ENCODE measurements at regions not wholly inside any gene's neighbourhood (a gene's known extent, or its start where the extent isn't known, plus 50 kb on each side); places are given as distances from the start of the nearest gene placed in this dataset.

DNA sequence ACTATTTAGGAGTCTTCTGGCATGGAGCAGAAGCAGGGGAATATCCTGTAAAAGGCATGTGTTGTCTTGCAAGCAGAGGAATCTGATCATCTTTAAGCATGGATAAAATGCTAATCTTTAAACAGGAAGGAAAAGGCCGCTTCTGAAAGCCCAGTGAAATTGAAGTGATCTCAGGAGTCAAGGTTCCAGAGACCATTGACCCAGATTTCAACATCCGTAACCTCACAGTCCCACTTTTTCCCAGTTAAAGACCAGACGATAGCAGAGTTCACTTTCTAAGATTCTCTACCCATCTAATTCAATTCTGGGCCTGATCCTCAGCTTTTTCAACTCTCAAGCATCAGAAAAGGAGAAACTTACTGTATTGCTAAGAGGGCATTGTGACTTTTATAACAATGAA is 332.2 kb upstream of the LRP1B start:
- TF ChIP-seq, protein P1, sequence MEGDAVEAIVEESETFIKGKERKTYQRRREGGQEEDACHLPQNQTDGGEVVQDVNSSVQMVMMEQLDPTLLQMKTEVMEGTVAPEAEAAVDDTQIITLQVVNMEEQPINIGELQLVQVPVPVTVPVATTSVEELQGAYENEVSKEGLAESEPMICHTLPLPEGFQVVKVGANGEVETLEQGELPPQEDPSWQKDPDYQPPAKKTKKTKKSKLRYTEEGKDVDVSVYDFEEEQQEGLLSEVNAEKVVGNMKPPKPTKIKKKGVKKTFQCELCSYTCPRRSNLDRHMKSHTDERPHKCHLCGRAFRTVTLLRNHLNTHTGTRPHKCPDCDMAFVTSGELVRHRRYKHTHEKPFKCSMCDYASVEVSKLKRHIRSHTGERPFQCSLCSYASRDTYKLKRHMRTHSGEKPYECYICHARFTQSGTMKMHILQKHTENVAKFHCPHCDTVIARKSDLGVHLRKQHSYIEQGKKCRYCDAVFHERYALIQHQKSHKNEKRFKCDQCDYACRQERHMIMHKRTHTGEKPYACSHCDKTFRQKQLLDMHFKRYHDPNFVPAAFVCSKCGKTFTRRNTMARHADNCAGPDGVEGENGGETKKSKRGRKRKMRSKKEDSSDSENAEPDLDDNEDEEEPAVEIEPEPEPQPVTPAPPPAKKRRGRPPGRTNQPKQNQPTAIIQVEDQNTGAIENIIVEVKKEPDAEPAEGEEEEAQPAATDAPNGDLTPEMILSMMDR (IDR thresholded peaks at IDR 0.05) = no peak
- H3K4me1 ChIP-seq = no peaks in the 10 kb centered on the region
- 68 to 74% methylated on average over 3 of the region's 3 CpGs for WGBS, 2 donors
- intact Hi-C loops (cut with DNase I) = no loop called here
- H3K9me3 ChIP-seq = no peaks in the 10 kb centered on the region
- no peak overlapping the region for H3K27ac ChIP-seq
- no peaks in the 10 kb centered on the region for H3K36me3 ChIP-seq
- ATAC-seq = no peak
- DNase-seq = no peak
- H3K27me3 ChIP-seq = no peaks in the 10 kb centered on the region
- H3K4me3 ChIP-seq = no peak overlapping the region
- FAIRE-seq = no peak

DNA sequence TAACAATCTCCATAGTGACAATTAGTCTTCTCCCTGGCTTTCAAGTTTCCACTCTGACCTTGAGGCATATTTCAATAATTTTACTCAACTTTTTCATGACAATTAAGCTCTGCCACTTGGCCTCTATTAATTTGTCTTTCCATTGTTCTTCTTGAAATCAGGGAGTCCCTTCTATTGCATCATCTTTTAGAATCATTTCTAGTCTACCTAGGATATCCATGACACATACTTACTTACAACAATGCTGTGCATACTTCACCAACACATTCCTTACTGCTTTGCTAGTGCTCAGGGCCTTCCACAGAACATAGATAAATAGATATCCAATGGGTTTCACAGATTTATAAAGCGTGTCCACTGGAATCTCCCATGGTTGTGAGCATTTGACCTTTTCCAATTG is 331.5 kb upstream of the LRP1B start:
- intact Hi-C loops (cut with DNase I) = no loop called here
- no peaks in the 10 kb centered on the region for H3K27me3 ChIP-seq
- H3K27ac ChIP-seq = no peak overlapping the region
- WGBS, 2 donors = 69 to 78% methylated on average over 1 of the region's 1 CpG
- H3K4me3 ChIP-seq = no peak overlapping the region
- no peaks in the 10 kb centered on the region for H3K36me3 ChIP-seq
- H3K4me1 ChIP-seq = no peaks in the 10 kb centered on the region
- H3K9me3 ChIP-seq = no peaks in the 10 kb centered on the region
- TF ChIP-seq, protein P1 (IDR thresholded peaks at IDR 0.05) = no peak
- FAIRE-seq (no peak), DNase-seq (no peak), ATAC-seq (no peak)

DNA sequence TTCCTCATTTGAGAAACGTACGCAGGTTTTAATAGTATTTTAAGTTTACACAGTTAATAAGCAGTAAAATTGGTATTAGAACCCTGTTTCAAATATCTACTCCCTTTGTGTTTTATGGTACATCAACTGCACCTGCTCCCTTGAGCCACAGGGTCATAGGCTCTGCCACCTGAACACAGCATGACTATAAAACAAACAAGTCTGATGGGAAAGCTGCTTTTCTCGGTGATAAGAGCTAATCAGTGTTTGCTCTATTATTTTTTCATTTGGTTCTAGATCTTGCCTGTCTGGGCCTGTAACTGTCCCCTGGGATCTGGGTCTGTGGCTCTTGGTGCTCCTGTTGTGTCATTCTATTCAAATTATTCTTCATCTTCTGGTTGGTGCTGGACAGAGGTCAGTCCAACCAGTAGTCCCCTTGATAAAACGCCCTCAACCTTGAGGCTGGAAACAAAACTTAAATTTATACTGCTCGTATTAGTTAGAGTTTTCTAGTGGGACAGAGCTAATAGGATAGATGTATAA is 314.8 kb upstream of the LRP1B start:
- intact Hi-C loops (cut with DNase I) = no loop called here
- no peak for DNase-seq
- no peak for FAIRE-seq
- Histone ChIP-seq H3K36me3 (no peaks in the 10 kb centered on the region), H3K4me1 (peaks cover 0 to 8% (median 6%) of the 10 kb centered on the region in 3 donors), H3K27me3 (no peaks in the 10 kb centered on the region), H3K27ac (no peak overlapping the region), H3K4me3 (no peak overlapping the region), H3K9me3 (no peaks in the 10 kb centered on the region)
- peak; percentile 35 to 82 (median 72) for ATAC-seq
- WGBS, 2 donors = 33 to 34% methylated on average over 5 of the region's 5 CpGs
- TF ChIP-seq, protein P1 (IDR thresholded peaks at IDR 0.05) = no peak

DNA sequence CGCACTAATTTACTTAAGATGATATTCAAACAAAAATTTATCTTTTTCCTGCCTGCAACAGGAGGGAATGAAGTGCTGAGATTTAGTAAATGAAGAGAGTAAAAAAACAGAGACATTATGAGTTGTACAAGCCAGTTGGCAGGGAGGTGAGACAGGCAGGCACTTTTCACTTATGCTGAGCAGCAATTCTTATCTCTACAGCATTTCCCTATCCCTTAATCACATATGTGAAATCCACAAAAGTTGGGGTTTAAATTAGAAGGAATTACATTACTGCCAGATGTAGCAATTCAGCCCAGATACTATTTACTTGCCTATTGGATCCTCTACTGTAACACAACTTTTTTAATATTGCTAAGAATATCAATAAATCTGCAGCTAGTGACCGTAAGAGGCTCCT is 314.2 kb upstream of the LRP1B start:
- H3K9me3 ChIP-seq = no peaks in the 10 kb centered on the region
- intact Hi-C loops (cut with DNase I) = no loop called here
- TF ChIP-seq, protein P1 (IDR thresholded peaks at IDR 0.05) = no peak
- H3K4me1 ChIP-seq = peaks cover 0 to 8% (median 6%) of the 10 kb centered on the region in 3 donors
- 63 to 73% methylated on average over 2 of the region's 2 CpGs for WGBS, 2 donors
- ATAC-seq = no peak
- FAIRE-seq = no peak
- H3K27me3 ChIP-seq = no peaks in the 10 kb centered on the region
- H3K4me3 ChIP-seq = no peak overlapping the region
- H3K27ac ChIP-seq = no peak overlapping the region
- DNase-seq = no peak
- no peaks in the 10 kb centered on the region for H3K36me3 ChIP-seq

DNA sequence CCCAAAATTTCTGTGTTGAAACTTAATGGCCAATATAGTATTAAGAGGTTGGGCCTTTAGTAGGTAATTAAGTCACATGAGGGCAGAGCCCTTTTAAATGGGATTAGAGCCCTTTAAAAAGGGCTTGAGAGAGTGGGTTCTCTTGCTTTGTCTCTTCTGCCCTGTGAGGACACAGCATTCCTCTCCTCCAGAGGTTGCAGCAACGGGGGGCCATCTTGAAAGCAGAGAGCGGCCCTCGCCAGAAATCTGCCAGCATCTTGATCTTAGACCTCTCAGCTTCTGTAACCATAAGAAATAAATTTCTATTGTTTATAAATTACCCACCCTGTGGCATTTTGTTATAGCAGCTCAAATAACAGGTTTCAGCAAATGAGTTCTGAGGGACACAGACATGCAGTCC is 305.0 kb upstream of the LRP1B start:
- TF ChIP-seq, protein P1 (IDR thresholded peaks at IDR 0.05) = no peak
- FAIRE-seq = no peak

More for the DNA sequence above, 305.0 kb upstream of the LRP1B start:
- 82 to 86% methylated on average over 3 of the region's 3 CpGs for WGBS, 2 donors
- intact Hi-C loops (cut with DNase I) = no loop called here
- H3K27ac ChIP-seq = no peak overlapping the region
- no peaks in the 10 kb centered on the region for H3K36me3 ChIP-seq
- no peak overlapping the region for H3K4me3 ChIP-seq
- H3K4me1 ChIP-seq = no peaks in the 10 kb centered on the region
- DNase-seq = no peak
- H3K27me3 ChIP-seq = no peaks in the 10 kb centered on the region
- ATAC-seq = no peak
- H3K9me3 ChIP-seq = no peaks in the 10 kb centered on the region
